Loucy (cell line): ENCODE measurements at regions not wholly inside any gene's neighbourhood (a gene's known extent, or its start where the extent isn't known, plus 50 kb on each side); places are given as distances from the start of the nearest gene placed in this dataset.

Experiments
- H2AFZ ChIP-seq: fragments of 200-600 bp; sonication (generic); 2 replicates; pipeline ENCODE4 v1.6.0; 2016; ENCODE audit warnings: antibody characterized with exemption, mild to moderate bottlenecking, low read length, moderate library complexity
- H3F3A ChIP-seq: fragments of 200-600 bp; 2 replicates; pipeline ENCODE4 v1.6.0; 2016; ENCODE audit warnings: antibody characterized with exemption, low read depth, mild to moderate bottlenecking
- H3K27me3 ChIP-seq: fragments of 200-600 bp; sonication (generic); 2 replicates; pipeline ENCODE4 v1.6.1; 2014; ENCODE audit warnings: low read length, mild to moderate bottlenecking; ENCODE audit not compliant: insufficient read depth, poor library complexity, severe bottlenecking
- H3K36me3 ChIP-seq: fragments of 200-600 bp; sonication (generic); 2 replicates; pipeline ENCODE4 v1.6.1; 2016; ENCODE audit warnings: low read length; ENCODE audit not compliant: insufficient read depth
- H3K4me1 ChIP-seq: fragments of 200-600 bp; sonication (generic); 2 replicates; pipeline ENCODE4 v1.5.1; 2014; ENCODE audit warnings: low read length, mild to moderate bottlenecking; ENCODE audit not compliant: insufficient read depth, poor library complexity, severe bottlenecking
- H3K4me2 ChIP-seq: fragments of 200-600 bp; sonication (generic); 2 replicates; pipeline ENCODE4 v1.6.0; 2014; ENCODE audit warnings: antibody characterized with exemption, low read length, low read depth, mild to moderate bottlenecking; ENCODE audit not compliant: poor library complexity, severe bottlenecking
- H3K4me3 ChIP-seq: fragments of 200-600 bp; sonication (generic); 2 replicates; pipeline ENCODE4 v1.5.1; 2014; ENCODE audit warnings: low read length, mild to moderate bottlenecking, mixed read lengths; ENCODE audit not compliant: poor library complexity, severe bottlenecking
- H3K79me2 ChIP-seq: fragments of 200-600 bp; sonication (generic); 2 replicates; pipeline ENCODE4 v1.6.1; 2014; ENCODE audit warnings: low read length; ENCODE audit not compliant: insufficient read depth
- H3K9ac ChIP-seq: fragments of 200-600 bp; sonication (generic); 2 replicates; pipeline ENCODE4 v1.6.0; 2014; ENCODE audit warnings: mild to moderate bottlenecking, low read depth, low read length, moderate library complexity; ENCODE audit not compliant: poor library complexity, severe bottlenecking
- H3K9me2 ChIP-seq: fragments of 200-600 bp; sonication (generic); replicated peaks from 2 replicates; pipeline ENCODE4 v1.6.1; 2016; ENCODE audit warnings: low read depth, low read length, mixed read lengths
- H3K9me3 ChIP-seq: fragments of 200-600 bp; sonication (generic); 2 replicates; pipeline ENCODE4 v1.6.1; 2014; ENCODE audit warnings: mild to moderate bottlenecking, antibody characterized with exemption, low read length, low read depth; ENCODE audit not compliant: insufficient read depth
- H4K20me1 ChIP-seq: fragments of 200-600 bp; sonication (generic); 2 replicates; pipeline ENCODE4 v1.6.0; 2014; ENCODE audit warnings: antibody characterized with exemption, low read length, mild to moderate bottlenecking; ENCODE audit not compliant: insufficient read depth, poor library complexity, severe bottlenecking
- CTCF ChIP-seq: fragments of 200-600 bp; sonication (generic); conservative IDR thresholded peaks from 2 replicates; pipeline ENCODE4 v1.5.1; 2014; ENCODE audit warnings: mild to moderate bottlenecking, antibody characterized with exemption, low read length
- EZH2phosphoT487 ChIP-seq: fragments of 200-600 bp; IDR thresholded peaks from 2 replicates; pipeline ENCODE4 v1.6.1; 2018; ENCODE audit warnings: antibody characterized with exemption, mild to moderate bottlenecking, moderate library complexity, borderline replicate concordance

GRCh38 chr5:98521821-98522220 is 251.6 kb upstream of the RGMB start:
- H3K4me2 ChIP-seq: no peak overlapping the region
- no peaks in the 10 kb centered on the region for H3K79me2 ChIP-seq
- no peaks in the 10 kb centered on the region for H3K9me2 ChIP-seq
- no peak overlapping the region for H2AFZ ChIP-seq
- no peaks in the 10 kb centered on the region for H3K36me3 ChIP-seq
- H3K4me3 ChIP-seq: no peak overlapping the region
- no peak overlapping the region for H3K9ac ChIP-seq
- H3F3A ChIP-seq: no peaks in the 10 kb centered on the region
- H3K4me1 ChIP-seq: no peaks in the 10 kb centered on the region
- H3K9me3 ChIP-seq: no peaks in the 10 kb centered on the region
- H3K27me3 ChIP-seq: no peaks in the 10 kb centered on the region
- H4K20me1 ChIP-seq: no peaks in the 10 kb centered on the region
- TF ChIP-seq CTCF (no peak), EZH2phosphoT487 (no peak)

- TF ChIP-seq EZH2phosphoT487 (no peak), CTCF (no peak)
Measured at GRCh38 chr5:98524773-98525172, 248.7 kb upstream of the RGMB start.

GRCh38 chr5:98527846-98528245 is 245.6 kb upstream of the RGMB start:
- Histone ChIP-seq H4K20me1 (no peaks in the 10 kb centered on the region), H3K79me2 (no peaks in the 10 kb centered on the region), H3K4me1 (no peaks in the 10 kb centered on the region), H3F3A (no peaks in the 10 kb centered on the region), H3K36me3 (no peaks in the 10 kb centered on the region), H3K9me3 (no peaks in the 10 kb centered on the region), H3K9me2 (no peaks in the 10 kb centered on the region), H3K27me3 (no peaks in the 10 kb centered on the region), H2AFZ (no peak overlapping the region), H3K9ac (no peak overlapping the region), H3K4me2 (no peak overlapping the region), H3K4me3 (no peak overlapping the region)
- TF ChIP-seq CTCF (no peak), EZH2phosphoT487 (no peak)

More at GRCh38 chr5:98524773-98525172, 248.7 kb upstream of the RGMB start:
- Histone ChIP-seq H3K4me2 (no peak overlapping the region), H3K36me3 (no peaks in the 10 kb centered on the region), H3F3A (no peaks in the 10 kb centered on the region), H3K9me2 (no peaks in the 10 kb centered on the region), H3K4me1 (no peaks in the 10 kb centered on the region), H4K20me1 (no peaks in the 10 kb centered on the region), H3K79me2 (no peaks in the 10 kb centered on the region), H3K27me3 (no peaks in the 10 kb centered on the region), H3K9ac (no peak overlapping the region), H3K4me3 (no peak overlapping the region), H2AFZ (no peak overlapping the region), H3K9me3 (no peaks in the 10 kb centered on the region)
